Muscle of leg (tissue), 3 donors: ENCODE measurements at regions not wholly inside any gene's neighbourhood (a gene's known extent, or its start where the extent isn't known, plus 50 kb on each side); places are given as distances from the start of the nearest gene placed in this dataset.

Experiments used
- DNase-seq: peaks from one replicate; pipeline ENCODE4 v3.0.0; 2013
- H3K27ac ChIP-seq: one replicate; pipeline ENCODE4 v1.5.1; 2013; ENCODE audit warnings: mild to moderate bottlenecking, low read length, control low read depth
- H3K27me3 ChIP-seq: one replicate; pipeline ENCODE4 v1.6.1; 2013; ENCODE audit warnings: low read length; ENCODE audit not compliant: control insufficient read depth, insufficient read depth
- H3K36me3 ChIP-seq: one replicate; pipeline ENCODE4 v1.6.1; 2013; ENCODE audit warnings: low read length; ENCODE audit not compliant: control insufficient read depth, insufficient read depth
- H3K4me1 ChIP-seq: one replicate; pipeline ENCODE4 v1.6.1; 2013; ENCODE audit warnings: low read length; ENCODE audit not compliant: control insufficient read depth, insufficient read depth
- H3K4me3 ChIP-seq: one replicate; pipeline ENCODE4 v1.5.1; 2013; ENCODE audit warnings: low read length, control low read depth
- H3K9me3 ChIP-seq: replicated peaks from 2 replicates; pipeline ENCODE4 v1.6.1; 2013; ENCODE audit warnings: low read depth, low read length; ENCODE audit not compliant: control insufficient read depth
- WGBS: methylation state at CpG from one replicate; pipeline ENCODE4 v1.1.5; 2013; ENCODE audit warnings: missing lambda C conversion rate; ENCODE audit not compliant: insufficient coverage; 5-methylcytosine and 5-hydroxymethylcytosine counted together

GRCh38 chr1:192713921-192714320, 78.0 kb downstream of the RGS13 start:
- Histone ChIP-seq H3K4me1 (no peaks in the 10 kb centered on the region), H3K4me3 (no peak overlapping the region), H3K27ac (no peak overlapping the region), H3K36me3 (no peaks in the 10 kb centered on the region), H3K27me3 (no peaks in the 10 kb centered on the region), H3K9me3 (no peaks in the 10 kb centered on the region)
- no peak for DNase-seq
- WGBS, result 75% methylated on average over 1 of the region's 4 CpGs

- no peaks in the 10 kb centered on the region for H3K27me3 ChIP-seq
- WGBS, result 100% methylated on average over 1 of the region's 4 CpGs
- no peak for DNase-seq
These were observed 84.2 kb upstream of the RGS2 start for GRCh38 chr1:192724670-192725069.

GRCh38 chr1:192726820-192727504, 81.9 kb upstream of the RGS2 start:
- DNase-seq, result no peak
- Histone ChIP-seq H3K36me3 (no peaks in the 10 kb centered on the region), H3K27me3 (no peaks in the 10 kb centered on the region), H3K27ac (no peak overlapping the region), H3K4me1 (no peaks in the 10 kb centered on the region), H3K4me3 (no peak overlapping the region), H3K9me3 (no peaks in the 10 kb centered on the region)
- WGBS, result no CpG with 5 or more reads among the region's 6 CpGs

More at GRCh38 chr1:192724670-192725069, 84.2 kb upstream of the RGS2 start:
- H3K27ac ChIP-seq, result no peak overlapping the region
- H3K4me3 ChIP-seq, result no peak overlapping the region
- no peaks in the 10 kb centered on the region for H3K4me1 ChIP-seq
- no peaks in the 10 kb centered on the region for H3K9me3 ChIP-seq
- H3K36me3 ChIP-seq, result no peaks in the 10 kb centered on the region

- no peak for DNase-seq
- Histone ChIP-seq H3K27me3 (no peaks in the 10 kb centered on the region), H3K27ac (no peak overlapping the region), H3K9me3 (no peaks in the 10 kb centered on the region), H3K4me3 (no peak overlapping the region), H3K4me1 (no peaks in the 10 kb centered on the region), H3K36me3 (no peaks in the 10 kb centered on the region)
These were observed 79.3 kb upstream of the RGS2 start for GRCh38 chr1:192729500-192729899.

GRCh38 chr1:192730198-192730597, 78.6 kb upstream of the RGS2 start:
- Histone ChIP-seq H3K36me3 (no peaks in the 10 kb centered on the region), H3K27me3 (no peaks in the 10 kb centered on the region), H3K4me1 (no peaks in the 10 kb centered on the region), H3K4me3 (no peak overlapping the region), H3K27ac (no peak overlapping the region), H3K9me3 (no peaks in the 10 kb centered on the region)
- DNase-seq, result peak; percentile 48

GRCh38 chr1:192732787-192733186, 76.1 kb upstream of the RGS2 start:
- no peak overlapping the region for H3K4me3 ChIP-seq
- H3K4me1 ChIP-seq, result no peaks in the 10 kb centered on the region
- WGBS, result no CpG with 5 or more reads among the region's 2 CpGs
- H3K27ac ChIP-seq, result no peak overlapping the region
- no peak for DNase-seq
- H3K27me3 ChIP-seq, result no peaks in the 10 kb centered on the region
- no peaks in the 10 kb centered on the region for H3K36me3 ChIP-seq
- H3K9me3 ChIP-seq, result no peaks in the 10 kb centered on the region

- Histone ChIP-seq H3K9me3 (no peaks in the 10 kb centered on the region), H3K27ac (no peak overlapping the region), H3K36me3 (no peaks in the 10 kb centered on the region), H3K4me1 (no peaks in the 10 kb centered on the region), H3K4me3 (no peak overlapping the region), H3K27me3 (no peaks in the 10 kb centered on the region)
- 80% methylated on average over 1 of the region's 3 CpGs for WGBS
- no peak for DNase-seq
These were observed 73.4 kb upstream of the RGS2 start for GRCh38 chr1:192735298-192735915.

- Histone ChIP-seq H3K9me3 (peaks cover 5% of the 10 kb centered on the region), H3K27ac (no peak overlapping the region), H3K4me3 (no peak overlapping the region), H3K36me3 (no peaks in the 10 kb centered on the region), H3K27me3 (no peaks in the 10 kb centered on the region), H3K4me1 (no peaks in the 10 kb centered on the region)
- no CpG with 5 or more reads among the region's 6 CpGs for WGBS
- DNase-seq, result no peak
These were observed 71.5 kb upstream of the RGS2 start for GRCh38 chr1:192737306-192737705.

- Histone ChIP-seq H3K27ac (no peak overlapping the region), H3K4me3 (no peak overlapping the region), H3K9me3 (peaks cover 5% of the 10 kb centered on the region), H3K4me1 (no peaks in the 10 kb centered on the region), H3K36me3 (no peaks in the 10 kb centered on the region), H3K27me3 (no peaks in the 10 kb centered on the region)
- WGBS, result 77% methylated on average over 6 of the region's 11 CpGs
- no peak for DNase-seq
These were observed 69.2 kb upstream of the RGS2 start for GRCh38 chr1:192739476-192740184.

GRCh38 chr1:192740214-192740613, 68.6 kb upstream of the RGS2 start:
- Histone ChIP-seq H3K4me3 (no peak overlapping the region), H3K9me3 (peaks cover 5% of the 10 kb centered on the region), H3K4me1 (no peaks in the 10 kb centered on the region), H3K27me3 (no peaks in the 10 kb centered on the region), H3K36me3 (no peaks in the 10 kb centered on the region), H3K27ac (no peak overlapping the region)
- no CpG with 5 or more reads among the region's 1 CpG for WGBS
- DNase-seq, result no peak
